ENCODE measurements at regions not wholly inside any gene's neighbourhood (a gene's known extent, or its start where the extent isn't known, plus 50 kb on each side); places are given as distances from the start of the nearest gene placed in this dataset.

- 90% methylated on average over 20 of the region's 20 CpGs for WGBS (ENCODE audit: insufficient coverage)
- H3K36me3 Mint-ChIP-seq: no peaks in the 10 kb centered on the region
- H3K4me3 Mint-ChIP-seq: no peak overlapping the region
Observed at GRCh38 chr22:48494968-48495750, 1332.5 kb downstream of the BRD1 start.

GRCh38 chr22:48494256-48494967, 1333.3 kb downstream of the BRD1 start:
- H3K36me3 ChIP-seq (ENCODE audit: control insufficient read depth, insufficient read depth, low read length): no peaks in the 10 kb centered on the region
- H3K4me1 ChIP-seq (ENCODE audit: control insufficient read depth, insufficient read depth, low read length): peaks cover 5% of the 10 kb centered on the region
- 87% methylated on average over 21 of the region's 21 CpGs for WGBS (ENCODE audit: insufficient coverage)
- H3K27ac ChIP-seq (ENCODE audit: low read length): no peak overlapping the region
- Mint-ChIP-seq H3K9me3 (no peaks in the 10 kb centered on the region), H3K36me3 (no peaks in the 10 kb centered on the region), H3K27ac (no peak overlapping the region), H3K27me3 (ENCODE audit: low read depth in 2 of 2) (peaks cover 27 to 33% of the 10 kb centered on the region in 2 donors), H3K4me3 (no peak overlapping the region), H3K4me1 (no peaks in the 10 kb centered on the region)
- DNase-seq (no peak), ATAC-seq (no peak)
- no peak overlapping the region for H3K4me3 ChIP-seq (ENCODE audit: low read length)
- H3K9me3 ChIP-seq (ENCODE audit: control insufficient read depth, insufficient read depth, low read length): no peaks in the 10 kb centered on the region
- intact Hi-C loops (cut with micrococcal nuclease): no loop called here
- TF ChIP-seq CTCF (IDR thresholded peaks at IDR 0.05): no peak
- H3K27me3 ChIP-seq (ENCODE audit: control insufficient read depth, insufficient read depth, low read length): peaks cover 18% of the 10 kb centered on the region

More at GRCh38 chr22:48494968-48495750, 1332.5 kb downstream of the BRD1 start:
- Mint-ChIP-seq H3K27me3 (ENCODE audit: low read depth in 2 of 2) (peaks cover 27 to 33% of the 10 kb centered on the region in 2 donors), H3K9me3 (no peaks in the 10 kb centered on the region), H3K4me1 (no peaks in the 10 kb centered on the region), H3K27ac (no peak overlapping the region)
- DNase-seq: no peak
- peaks cover 18% of the 10 kb centered on the region for H3K27me3 ChIP-seq (ENCODE audit: control insufficient read depth, insufficient read depth, low read length)
- no peaks in the 10 kb centered on the region for H3K36me3 ChIP-seq (ENCODE audit: control insufficient read depth, insufficient read depth, low read length)
- no peak overlapping the region for H3K4me3 ChIP-seq (ENCODE audit: low read length)
- H3K9me3 ChIP-seq (ENCODE audit: control insufficient read depth, insufficient read depth, low read length): no peaks in the 10 kb centered on the region
- no peak overlapping the region for H3K27ac ChIP-seq (ENCODE audit: low read length)
- intact Hi-C loops (cut with micrococcal nuclease): no loop called here
- no peak for TF ChIP-seq CTCF (IDR thresholded peaks at IDR 0.05)
- ATAC-seq: no peak
- H3K4me1 ChIP-seq (ENCODE audit: control insufficient read depth, insufficient read depth, low read length): peaks cover 5% of the 10 kb centered on the region

GRCh38 chr22:48493733-48494132, 1333.9 kb downstream of the BRD1 start:
- 71% methylated on average over 6 of the region's 6 CpGs for WGBS (ENCODE audit: insufficient coverage)
- no peak overlapping the region for H3K27ac Mint-ChIP-seq
- no peak for TF ChIP-seq CTCF (IDR thresholded peaks at IDR 0.05)
- intact Hi-C loops (cut with micrococcal nuclease): no loop called here
- Histone ChIP-seq H3K9me3 (ENCODE audit: control insufficient read depth, insufficient read depth, low read length) (no peaks in the 10 kb centered on the region), H3K36me3 (ENCODE audit: control insufficient read depth, insufficient read depth, low read length) (no peaks in the 10 kb centered on the region), H3K27ac (ENCODE audit: low read length) (no peak overlapping the region), H3K4me3 (ENCODE audit: low read length) (no peak overlapping the region), H3K4me1 (ENCODE audit: control insufficient read depth, insufficient read depth, low read length) (peaks cover 5% of the 10 kb centered on the region), H3K27me3 (ENCODE audit: control insufficient read depth, insufficient read depth, low read length) (peaks cover 20% of the 10 kb centered on the region)
- no peak for ATAC-seq
- no peak for DNase-seq
- H3K36me3 Mint-ChIP-seq: no peaks in the 10 kb centered on the region
- no peaks in the 10 kb centered on the region for H3K4me1 Mint-ChIP-seq
- H3K9me3 Mint-ChIP-seq: no peaks in the 10 kb centered on the region
- no peak overlapping the region for H3K4me3 Mint-ChIP-seq
- H3K27me3 Mint-ChIP-seq (ENCODE audit: low read depth in 2 of 2): peaks cover 27 to 34% of the 10 kb centered on the region in 2 donors
